HG03354 (cell line): ENCODE measurements at regions not wholly inside any gene's neighbourhood (a gene's known extent, or its start where the extent isn't known, plus 50 kb on each side); places are given as distances from the start of the nearest gene placed in this dataset.

ENCODE experiments used
- ATAC-seq: cut with Tn5 transposase; IDR thresholded peaks from one replicate; pipeline ENCODE4 v1.9.1; 2021; ENCODE audit warnings: mild to moderate bottlenecking; ENCODE audit not compliant: unreplicated experiment, poor library complexity, severe bottlenecking

- no peak for ATAC-seq
Measured at GRCh38 chr2:862731-863466, 87.8 kb upstream of the SNTG2 start.

DNA sequence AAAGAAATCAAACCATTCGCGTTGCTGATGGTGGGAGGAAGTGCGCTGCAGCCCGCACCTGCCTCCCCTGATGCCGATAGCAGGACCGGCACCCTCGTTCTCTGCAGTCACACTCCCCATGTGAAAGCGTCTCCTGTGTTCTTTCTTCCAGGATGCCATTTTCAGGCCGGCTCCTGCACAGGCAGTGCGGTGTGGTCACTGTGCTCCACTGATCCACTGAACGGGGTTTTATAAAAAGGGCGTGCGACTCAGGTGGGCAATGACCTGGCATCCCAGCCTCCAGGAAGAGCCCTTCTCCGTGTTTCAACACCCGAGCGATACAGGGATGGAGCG lies 88.3 kb upstream of the SNTG2 start:
- ATAC-seq, result no peak

- no peak for ATAC-seq
Measured at GRCh38 chr2:861655-862354, 88.8 kb upstream of the SNTG2 start.

- no peak for ATAC-seq
Measured at GRCh38 chr2:860259-860855, 90.3 kb upstream of the SNTG2 start.

- ATAC-seq, result no peak
Measured at GRCh38 chr2:858646-859045, 92.0 kb upstream of the SNTG2 start.

GRCh38 chr2:857937-858336 lies 92.7 kb upstream of the SNTG2 start:
- no peak for ATAC-seq

DNA sequence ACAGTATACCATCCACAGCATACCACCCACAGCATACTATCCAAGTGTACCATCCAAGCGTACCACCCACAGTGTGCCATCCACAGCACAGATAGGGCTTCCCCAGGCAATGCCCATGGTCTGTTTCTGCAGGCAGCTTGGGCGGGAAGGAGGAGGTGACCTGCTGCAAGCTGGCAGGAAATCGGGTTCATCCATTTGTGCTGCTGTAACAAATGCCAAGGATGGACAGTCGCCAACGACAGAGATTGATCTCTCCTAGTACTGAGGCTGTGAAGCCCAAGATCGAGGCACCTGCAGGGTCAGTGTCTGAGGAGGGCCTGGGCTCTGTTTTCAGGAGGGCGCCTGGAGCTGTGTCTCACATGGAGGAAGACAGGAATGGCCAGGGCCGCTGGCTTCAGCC lies 93.6 kb upstream of the SNTG2 start:
- no peak for ATAC-seq

DNA sequence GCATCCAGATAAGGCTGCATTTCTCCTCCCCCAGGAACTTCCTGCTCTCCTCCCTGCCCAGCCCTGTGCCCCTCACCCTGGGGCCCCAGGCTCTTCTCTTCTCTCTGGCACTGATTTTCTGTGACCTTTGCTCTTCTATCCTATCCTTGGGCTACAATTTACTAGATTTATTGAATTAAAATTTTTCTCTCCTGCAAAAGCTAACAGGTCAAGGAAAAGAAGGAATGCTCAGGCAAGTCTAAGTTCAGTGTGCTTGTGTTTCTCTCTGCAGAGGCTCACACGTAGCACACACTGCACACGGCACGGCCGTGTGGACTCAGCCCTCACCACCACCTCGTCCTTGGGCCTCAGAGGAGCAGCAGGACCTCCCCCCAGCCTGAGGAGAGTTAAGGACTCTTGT lies 94.2 kb upstream of the SNTG2 start:
- no peak for ATAC-seq

DNA sequence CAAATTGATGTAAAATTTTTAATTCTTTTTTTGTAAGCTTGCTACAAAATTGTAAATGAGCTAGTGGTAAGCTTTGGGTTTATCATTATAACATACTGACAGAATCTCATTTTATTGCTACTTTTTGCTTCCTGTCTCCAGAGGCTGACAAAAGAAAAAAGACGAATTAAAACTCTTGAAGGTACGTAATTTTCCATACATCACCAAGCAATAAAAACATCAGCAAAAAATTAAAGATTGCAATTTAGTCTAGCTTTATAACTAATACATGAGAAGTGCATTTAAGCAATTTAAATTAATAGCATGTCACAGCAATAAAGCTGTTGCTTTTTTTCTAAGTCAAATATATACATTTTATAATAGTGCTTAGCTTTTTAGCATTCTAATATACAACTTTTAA lies 94.6 kb upstream of the SNTG2 start:
- no peak for ATAC-seq

DNA sequence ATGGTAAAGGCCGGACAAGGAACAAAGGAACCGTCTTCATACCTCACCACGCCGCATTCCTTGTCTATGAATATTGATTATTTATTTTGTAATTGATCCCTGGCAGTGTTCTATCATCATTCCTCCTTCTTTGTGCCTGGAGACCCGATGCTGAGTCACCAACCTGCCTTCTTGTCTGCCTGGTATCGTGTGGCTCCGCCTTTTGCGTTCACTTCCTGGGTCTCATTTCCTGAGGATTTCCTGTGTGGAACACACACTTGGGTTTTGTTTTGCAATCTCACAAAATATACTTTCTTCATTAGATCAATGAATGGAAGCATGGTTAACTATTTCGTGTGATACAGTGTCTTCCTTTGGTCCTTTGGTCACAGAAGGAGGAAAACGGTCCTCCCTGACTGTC lies 95.5 kb upstream of the SNTG2 start:
- ATAC-seq, result no peak

DNA sequence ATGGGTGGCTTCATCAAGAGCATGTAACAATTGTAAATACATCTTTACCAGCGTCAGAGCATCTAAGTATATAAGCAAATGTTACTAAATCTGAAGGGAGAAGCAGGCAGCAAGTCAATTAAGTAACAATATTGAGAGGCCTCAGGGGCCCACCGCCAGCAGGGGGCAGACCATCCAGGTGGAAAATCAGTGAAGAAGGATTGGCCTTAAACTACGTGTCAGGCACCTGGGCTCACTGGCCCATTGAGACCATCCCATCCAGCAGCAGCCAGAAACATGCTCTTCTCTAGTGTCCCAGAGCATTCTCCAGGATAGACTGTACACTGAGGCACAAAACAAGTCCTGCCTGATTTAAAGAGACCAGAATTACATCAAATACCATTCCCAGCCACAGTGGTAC lies 96.2 kb upstream of the SNTG2 start:
- ATAC-seq, result no peak

- no peak for ATAC-seq
Measured at GRCh38 chr2:853203-853870, 97.3 kb upstream of the SNTG2 start.

DNA sequence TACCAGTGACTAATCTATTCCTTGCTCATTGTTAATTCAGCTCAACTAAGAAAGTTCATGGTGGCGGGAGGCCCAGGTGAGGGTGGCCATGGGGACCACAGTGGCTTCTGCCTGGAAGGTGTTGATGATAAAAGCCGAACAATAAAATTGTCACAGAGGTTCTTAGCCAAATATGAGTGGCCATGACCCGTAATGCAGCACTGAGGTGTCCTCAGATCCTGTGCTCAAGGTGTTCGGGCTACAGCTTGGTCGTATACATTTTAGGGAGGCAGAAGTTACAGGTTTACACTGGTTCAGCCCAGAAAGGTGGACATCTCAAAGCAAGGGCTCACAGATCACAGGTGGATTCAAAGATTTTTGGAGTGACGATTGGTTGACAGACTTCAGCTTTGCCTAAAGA lies 98.5 kb upstream of the SNTG2 start:
- no peak for ATAC-seq

DNA sequence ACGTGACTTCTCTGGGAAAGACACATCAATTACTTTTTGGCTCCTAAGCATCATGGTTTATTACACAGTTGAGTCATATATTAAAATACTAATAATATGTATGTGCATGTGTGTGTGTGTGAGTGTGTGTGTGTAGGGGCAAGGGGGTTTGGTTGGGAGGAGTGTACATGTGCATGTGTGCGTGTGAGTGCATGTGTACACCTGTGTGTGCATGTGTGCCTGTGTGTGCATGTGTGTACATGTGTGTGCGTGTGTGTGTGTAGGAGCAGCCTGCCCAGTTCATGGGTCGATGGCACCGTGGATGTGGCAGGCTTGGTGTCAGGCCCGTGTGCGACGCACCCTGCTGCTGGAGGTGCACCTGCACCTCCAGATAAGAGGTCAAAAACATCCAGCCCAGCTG lies 99.0 kb upstream of the SNTG2 start:
- no peak for ATAC-seq

DNA sequence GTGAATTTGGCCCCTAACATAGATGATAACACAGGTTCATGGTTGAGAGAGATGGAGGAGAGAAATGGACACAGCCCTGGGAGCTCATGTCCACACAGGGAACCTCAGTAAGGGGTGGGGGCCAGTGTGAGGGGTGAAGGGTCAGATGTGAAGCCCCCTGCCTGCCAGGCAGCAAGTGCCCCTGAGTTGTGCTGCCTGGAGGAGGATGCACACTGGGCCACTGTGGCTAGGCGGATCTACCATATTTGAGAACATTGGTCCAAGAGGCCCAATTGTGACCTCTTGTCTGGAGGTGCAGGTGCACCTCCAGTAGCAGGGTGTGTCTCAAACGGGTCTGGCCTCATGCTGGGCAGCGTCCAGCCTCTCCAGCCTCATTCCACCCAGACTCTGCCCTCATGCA lies 99.6 kb upstream of the SNTG2 start:
- ATAC-seq, result no peak

DNA sequence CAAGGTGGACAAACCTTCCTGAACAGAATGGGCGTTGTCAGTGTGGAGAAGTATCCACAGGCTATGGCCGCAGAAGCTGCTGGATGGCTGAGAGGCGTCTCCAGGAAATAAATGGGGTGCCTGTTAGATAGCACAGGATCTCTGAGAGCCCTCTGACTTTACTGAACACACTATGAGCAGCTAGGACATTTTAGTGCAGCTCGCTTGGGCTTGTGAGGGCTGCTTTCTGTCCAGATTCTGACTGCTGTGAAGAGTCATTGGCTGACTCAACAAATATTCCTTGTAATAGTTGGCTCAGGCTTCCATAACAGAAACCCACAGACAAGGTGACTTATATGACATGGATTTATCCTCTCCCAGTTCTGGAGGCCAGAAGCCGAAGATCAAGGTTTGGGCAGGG lies 100.2 kb upstream of the SNTG2 start:
- ATAC-seq, result no peak

DNA sequence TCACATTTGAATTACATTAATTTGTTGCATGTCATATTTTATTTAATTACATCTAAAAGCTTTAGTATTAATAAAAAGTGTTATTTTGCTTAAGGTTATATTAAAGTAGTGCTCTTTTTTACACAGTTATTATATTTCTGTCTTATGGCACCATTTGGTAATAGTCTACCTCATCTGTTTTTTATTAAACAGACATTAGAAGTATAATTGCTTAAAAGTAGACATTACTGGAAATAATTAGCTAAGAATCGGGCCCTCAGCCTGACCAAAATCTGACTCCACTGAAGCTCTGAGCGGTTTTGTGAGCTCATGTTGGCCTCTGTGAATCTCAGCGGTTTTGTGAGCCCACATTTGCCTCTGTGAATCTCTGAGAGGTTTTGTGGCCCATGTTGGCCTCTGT lies 102.5 kb upstream of the SNTG2 start:
- ATAC-seq, result no peak

- no peak for ATAC-seq
Measured at GRCh38 chr2:847669-848068, 103.0 kb upstream of the SNTG2 start.

- no peak for ATAC-seq
Measured at GRCh38 chr2:844715-845114, 105.9 kb upstream of the SNTG2 start.

GRCh38 chr2:842151-842803 lies 108.4 kb upstream of the SNTG2 start:
- ATAC-seq, result no peak
